Stimulated activated CD8-positive, alpha-beta memory T cell treated with anti-CD3 and anti-CD28 coated beads, Interleukin-12 subunit alpha, Interleukin-12 subunit beta, amount 100 ng/mL, for 4 hours (primary cell): ENCODE measurements at regions not wholly inside any gene's neighbourhood (a gene's known extent, or its start where the extent isn't known, plus 50 kb on each side); places are given as distances from the start of the nearest gene placed in this dataset.

ENCODE experiments used
- DNase-seq: peaks from one replicate; pipeline ENCODE4 v3.0.0-alpha.2; 2020; ENCODE audit warnings: low read depth

GRCh38 chr2:37837628-37838328 lies 87.3 kb upstream of the RMDN2 start:
- DNase-seq = no peak

GRCh38 chr2:37838541-37839167 lies 86.4 kb upstream of the RMDN2 start:
- no peak for DNase-seq

DNA sequence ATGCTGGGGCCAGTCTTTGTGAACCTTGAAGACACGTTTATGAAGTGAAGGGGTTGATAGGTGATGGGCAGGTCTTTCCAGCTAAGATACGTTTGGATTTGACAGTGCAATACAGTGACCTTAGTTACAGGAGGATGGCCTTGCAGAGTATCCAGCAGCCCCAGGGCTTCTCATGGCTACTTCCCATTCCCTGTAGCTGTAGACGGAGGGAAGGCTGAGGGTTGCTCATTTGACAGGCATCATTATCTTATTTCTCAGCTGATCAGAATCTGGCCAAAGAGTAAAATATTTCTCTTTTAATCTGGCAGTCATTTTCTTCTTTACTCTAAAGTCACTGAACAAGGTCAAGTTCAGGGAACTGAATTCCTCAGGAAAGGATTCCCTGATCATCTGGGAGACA lies 85.1 kb upstream of the RMDN2 start:
- DNase-seq = no peak

DNA sequence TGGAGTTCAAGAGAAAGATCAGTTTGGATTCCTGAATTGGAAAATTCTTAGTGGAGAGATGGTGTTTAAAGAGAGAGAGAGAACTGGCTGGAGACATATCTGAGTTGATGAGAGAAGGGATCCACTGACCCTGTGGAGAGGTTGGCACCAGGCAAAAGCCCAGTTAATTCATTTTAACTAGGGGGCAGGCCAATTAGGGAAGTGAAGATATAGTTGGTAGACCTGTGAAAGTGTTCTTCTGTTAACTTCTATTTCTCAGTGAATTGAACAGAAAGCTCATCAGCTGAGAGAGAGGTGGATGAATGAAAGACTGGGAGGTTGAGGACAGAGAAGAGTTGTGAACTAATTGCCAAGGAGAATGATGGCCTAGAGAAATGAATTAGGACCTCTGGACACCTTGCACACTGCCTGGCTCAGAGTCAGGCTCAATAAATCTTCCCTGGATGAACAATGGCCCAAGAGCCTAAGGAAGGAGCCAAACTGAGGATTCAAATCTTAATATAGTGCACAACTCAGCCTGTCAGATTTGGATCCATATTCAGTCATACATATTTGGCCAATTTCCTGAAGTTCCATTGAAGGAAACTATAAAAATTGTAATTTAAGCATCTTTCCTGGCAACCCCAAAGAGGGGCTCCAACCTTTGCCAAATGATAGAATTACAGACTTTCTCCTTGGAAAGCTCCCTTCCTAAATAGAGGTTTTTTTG lies 82.2 kb upstream of the RMDN2 start:
- no peak for DNase-seq

DNA sequence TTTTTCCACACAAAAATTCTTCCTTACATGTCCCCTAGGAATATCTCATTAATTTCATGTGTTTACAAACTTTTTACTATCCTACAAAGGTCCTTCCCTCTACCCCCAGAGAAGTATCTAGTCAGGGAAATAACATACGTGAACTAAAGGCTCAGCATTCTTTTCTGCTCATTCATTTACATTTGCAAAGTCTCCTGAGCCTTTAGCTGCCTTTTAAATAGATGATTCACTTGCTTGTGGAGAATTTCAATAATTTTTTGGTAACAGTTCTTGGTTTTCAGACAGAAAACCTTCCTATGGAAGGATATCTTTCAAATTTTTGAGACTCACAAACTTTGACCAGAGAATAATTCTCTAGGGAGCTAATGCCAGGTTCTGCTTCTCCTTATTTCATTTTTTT lies 81.5 kb upstream of the RMDN2 start:
- DNase-seq = no peak

GRCh38 chr2:37846207-37846606 lies 78.9 kb upstream of the RMDN2 start:
- no peak for DNase-seq

DNA sequence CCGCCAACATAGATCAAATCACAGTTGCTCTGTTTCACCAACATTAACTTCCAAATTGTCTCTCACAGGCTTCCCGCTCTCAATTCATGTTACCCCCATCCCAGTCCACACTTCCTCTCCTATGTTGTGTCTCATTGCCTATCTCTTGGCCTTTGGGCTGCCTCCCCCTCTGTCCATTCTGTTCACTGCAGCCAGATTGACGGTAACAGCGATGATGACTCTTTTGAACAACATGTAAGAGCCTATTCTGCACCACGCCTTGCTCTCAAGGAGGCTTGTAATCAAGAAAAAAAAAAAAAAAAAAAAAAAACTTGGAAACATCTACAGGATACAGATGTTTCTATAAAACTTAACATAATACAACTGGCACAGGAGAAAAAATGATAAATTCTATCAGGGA lies 77.3 kb upstream of the RMDN2 start:
- no peak for DNase-seq

DNA sequence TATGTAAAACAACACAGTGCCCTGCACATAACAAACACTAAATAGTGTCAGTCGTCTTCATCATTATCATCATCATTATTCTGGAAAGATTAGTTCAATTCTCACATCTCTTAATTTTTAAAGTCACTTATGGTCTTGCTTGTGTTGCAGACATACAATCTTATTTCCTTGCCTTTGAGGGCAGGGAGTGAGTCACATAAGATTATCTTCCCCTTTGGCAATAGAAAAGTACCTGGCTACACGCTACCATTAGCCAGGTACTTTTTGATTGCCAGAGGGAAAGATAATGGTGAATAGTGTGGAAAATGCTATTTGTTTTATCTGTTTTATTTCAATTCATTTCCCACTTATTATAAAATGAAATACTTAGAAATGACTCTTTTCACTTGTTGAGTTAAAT lies 76.6 kb upstream of the RMDN2 start:
- no peak for DNase-seq

- DNase-seq = no peak
These were observed 75.2 kb upstream of the RMDN2 start for GRCh38 chr2:37849911-37850310.

GRCh38 chr2:37851428-37851827 lies 73.7 kb upstream of the RMDN2 start:
- no peak for DNase-seq

DNA sequence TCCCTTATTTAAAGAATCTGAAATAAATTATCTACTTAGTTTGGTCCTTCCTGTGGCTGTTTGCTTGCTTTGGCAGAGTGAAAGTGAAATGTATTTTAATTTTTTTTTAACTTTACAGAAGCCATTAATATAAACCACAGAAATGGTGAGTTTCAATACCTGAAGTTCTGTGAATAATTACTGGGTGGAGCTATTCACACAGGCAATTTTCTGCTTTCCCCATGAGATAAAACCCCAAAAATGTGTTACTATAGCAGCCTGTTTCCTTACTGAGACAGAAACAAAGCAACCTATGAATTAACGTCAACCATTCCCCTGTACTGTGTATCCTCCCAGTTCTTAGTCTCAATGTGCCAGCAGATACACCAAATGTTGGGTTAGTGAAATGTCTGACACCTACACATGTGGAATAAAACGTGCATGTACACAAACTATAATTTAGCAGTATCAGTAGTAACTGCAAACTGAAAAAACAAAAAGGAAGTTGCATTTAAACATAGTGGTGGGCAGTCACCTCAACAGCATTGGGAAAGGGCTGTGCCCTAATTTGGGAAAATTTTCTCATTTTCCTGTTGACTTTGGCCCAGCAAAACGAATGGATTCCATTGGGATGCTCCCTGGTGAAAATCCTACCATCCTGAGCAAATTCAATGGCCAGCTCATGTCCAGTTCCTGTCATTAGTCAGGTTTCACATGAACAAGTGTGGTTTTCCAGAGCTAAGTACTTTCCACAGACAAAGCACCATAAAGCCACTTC lies 73.1 kb upstream of the RMDN2 start:
- DNase-seq = no peak

GRCh38 chr2:37852585-37853014 lies 72.5 kb upstream of the RMDN2 start:
- no peak for DNase-seq

GRCh38 chr2:37854676-37855282 lies 70.3 kb upstream of the RMDN2 start:
- no peak for DNase-seq

DNA sequence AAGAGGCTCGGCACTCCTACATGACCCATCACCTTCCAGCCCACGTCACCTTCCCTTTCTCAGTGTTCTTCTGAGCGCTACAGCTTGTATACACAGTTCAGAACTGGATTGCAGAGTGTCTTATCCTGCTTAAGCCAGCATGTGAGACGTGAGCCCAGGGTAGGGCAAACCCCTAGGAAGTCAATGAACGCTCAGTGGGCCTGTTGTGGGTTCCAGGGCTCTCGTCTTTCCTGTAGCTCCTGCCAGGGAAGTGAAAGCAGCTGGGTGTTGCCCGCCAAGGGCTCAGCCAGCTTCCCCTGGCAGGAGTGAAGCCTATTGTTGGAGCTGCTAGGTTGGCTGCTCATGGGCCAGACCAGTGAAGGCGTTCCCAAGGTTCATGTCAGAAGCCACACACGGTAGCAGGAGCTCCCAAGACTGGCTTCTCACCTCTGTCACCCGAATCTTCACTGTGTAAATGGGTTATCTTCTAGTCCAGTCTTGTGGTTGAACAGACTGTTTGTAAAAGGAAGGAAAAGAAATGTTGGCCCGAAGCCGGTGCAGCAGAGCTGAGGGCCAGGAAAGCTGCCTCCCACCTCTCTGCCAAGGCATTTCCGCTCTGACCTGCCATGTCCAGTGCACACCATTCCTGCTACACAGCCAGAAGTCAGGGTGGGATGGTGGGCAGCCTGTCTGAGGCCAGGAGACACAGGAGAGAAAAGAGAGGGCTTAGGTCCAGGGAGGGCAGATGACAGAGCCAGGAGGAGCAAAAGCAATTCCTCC lies 69.6 kb upstream of the RMDN2 start:
- no peak for DNase-seq

DNA sequence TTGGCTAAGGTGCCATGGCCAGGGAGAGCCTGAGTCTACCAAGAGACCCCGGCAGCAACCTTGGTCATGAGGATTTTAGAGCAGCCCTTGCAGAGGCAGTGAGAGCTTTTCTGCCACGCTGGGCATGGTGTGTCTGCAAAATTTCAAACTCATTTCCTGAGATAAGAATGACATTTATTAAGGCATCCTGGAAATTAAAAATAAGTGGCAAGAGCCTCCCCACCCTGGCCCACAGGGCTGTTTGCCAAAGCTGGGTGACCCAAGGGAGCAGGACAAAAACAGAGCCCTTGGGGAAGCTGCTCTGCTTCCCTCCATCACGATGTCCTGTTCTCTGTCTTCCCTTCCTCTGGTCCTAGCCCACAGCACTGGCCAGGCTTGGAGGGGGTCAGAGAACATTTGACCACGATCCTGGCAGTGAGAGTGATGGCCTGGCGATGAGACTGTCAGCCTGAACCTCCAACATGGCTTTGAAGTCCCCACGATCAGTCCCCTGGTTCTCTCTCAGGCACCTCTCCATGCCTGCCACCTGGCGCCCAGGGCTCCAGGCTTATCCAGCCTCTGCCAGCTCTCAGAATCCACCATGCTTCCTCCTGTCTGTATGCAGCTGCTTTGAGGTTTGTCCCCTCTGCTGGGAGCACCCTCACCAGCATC lies 68.9 kb upstream of the RMDN2 start:
- no peak for DNase-seq

GRCh38 chr2:37857575-37858399 lies 67.3 kb upstream of the RMDN2 start:
- no peak for DNase-seq

- no peak for DNase-seq
These were observed 66.7 kb upstream of the RMDN2 start for GRCh38 chr2:37858400-37858711.

- DNase-seq = no peak
These were observed 66.3 kb upstream of the RMDN2 start for GRCh38 chr2:37858725-37859267.

DNA sequence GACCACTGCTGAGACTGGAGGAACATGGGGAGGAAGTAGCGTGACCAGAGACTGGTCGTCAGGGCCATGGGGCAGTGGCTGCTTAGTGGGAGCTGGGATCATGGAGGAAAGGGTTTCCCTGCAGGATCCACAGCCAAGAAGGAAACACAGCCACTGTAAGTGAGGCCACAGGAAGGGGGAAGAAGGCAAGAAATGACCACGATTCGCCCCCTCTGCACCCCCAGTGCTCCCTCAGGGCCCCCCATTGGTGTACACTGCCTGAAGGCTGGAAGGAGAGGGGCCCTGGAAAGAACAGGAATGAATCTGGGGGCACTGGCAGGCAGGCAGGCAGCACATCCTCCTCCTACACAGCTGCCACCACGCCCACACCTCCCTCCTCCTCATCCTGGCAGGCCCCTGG lies 62.5 kb upstream of the RMDN2 start:
- DNase-seq = no peak

DNA sequence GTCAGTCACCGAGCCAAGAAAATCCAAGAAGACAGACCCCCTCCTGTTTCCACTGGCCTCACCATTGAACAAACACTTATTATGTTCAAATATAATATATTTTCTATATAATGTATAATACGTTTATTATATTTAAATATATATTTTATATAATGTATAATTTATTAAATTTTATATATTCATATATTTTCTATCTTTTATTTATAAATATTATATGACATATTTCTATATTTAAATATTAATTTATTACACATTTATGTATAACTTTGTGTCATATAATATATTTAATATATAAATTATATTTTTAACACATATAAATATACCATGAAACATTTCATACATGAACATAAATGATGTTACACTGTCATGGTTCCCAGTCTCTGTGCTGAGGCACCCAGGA lies 60.9 kb upstream of the RMDN2 start:
- DNase-seq = no peak
